ENCODE measurements at regions not wholly inside any gene's neighbourhood (a gene's known extent, or its start where the extent isn't known, plus 50 kb on each side); places are given as distances from the start of the nearest gene placed in this dataset.

- TF ChIP-seq CTCF (IDR thresholded peaks at IDR 0.05 in 4 of 5, conservative IDR thresholded peaks at IDR 0.05 in 1 of 5): no peak
- TF ChIP-seq POLR2A (IDR thresholded peaks at IDR 0.05): no peak
Observed at GRCh38 chr7:35491233-35491632, 203.7 kb downstream of the HERPUD2 start.

Measured in gastrocnemius medialis (tissue), 4 donors.